Endothelial cell of umbilical vein (primary cell): ENCODE measurements at regions not wholly inside any gene's neighbourhood (a gene's known extent, or its start where the extent isn't known, plus 50 kb on each side); places are given as distances from the start of the nearest gene placed in this dataset.

Experiments used
- CTCF ChIP-seq, 2 donors: IDR thresholded peaks; 1 replicate in 1 of 2; 2 replicates in 1 of 2; pipeline ENCODE4 v1.5.1; 2011; ENCODE audit warnings: low read length in 2 of 2, mild to moderate bottlenecking in 2 of 2, moderate library complexity in 2 of 2, control low read depth in 1 of 2, inconsistent platforms in 1 of 2, low read depth in 1 of 2; ENCODE audit not compliant: insufficient read depth in 1 of 2; ENCODE audit errors: extremely low read depth in 1 of 2
- EZH2 ChIP-seq: IDR thresholded peaks from 2 replicates; pipeline ENCODE4 v1.6.1; 2012; ENCODE audit warnings: borderline replicate concordance, low read depth, mild to moderate bottlenecking, moderate library complexity, low read length, inconsistent platforms; ENCODE audit not compliant: severe bottlenecking
- FOS ChIP-seq: IDR thresholded peaks from 2 replicates; pipeline ENCODE4 v1.6.1; 2011; ENCODE audit warnings: mild to moderate bottlenecking, low read length, moderate library complexity, borderline replicate concordance; ENCODE audit not compliant: insufficient read depth
- GATA2 ChIP-seq: IDR thresholded peaks from 2 replicates; pipeline ENCODE4 v1.7.0; 2011; ENCODE audit warnings: low read depth, mild to moderate bottlenecking, moderate library complexity, mixed read lengths, low read length; ENCODE audit not compliant: insufficient read length, insufficient read depth
- JUN ChIP-seq: IDR thresholded peaks from 2 replicates; pipeline ENCODE4 v1.6.1; 2011; ENCODE audit warnings: borderline replicate concordance, low read depth; ENCODE audit not compliant: insufficient read length, insufficient read depth
- MAX ChIP-seq: IDR thresholded peaks from 2 replicates; pipeline ENCODE4 v1.6.1; 2011; ENCODE audit not compliant: insufficient read depth, insufficient read length
- POLR2A ChIP-seq: IDR thresholded peaks from 2 replicates; pipeline ENCODE4 v1.6.1; 2012; ENCODE audit warnings: low read depth, mild to moderate bottlenecking, control low read depth, low read length
- POLR2AphosphoS5 ChIP-seq: IDR thresholded peaks from 2 replicates; pipeline ENCODE4 v1.6.1; 2012; ENCODE audit warnings: low read depth, mild to moderate bottlenecking, control low read depth, low read length, moderate library complexity; ENCODE audit not compliant: insufficient read depth

DNA sequence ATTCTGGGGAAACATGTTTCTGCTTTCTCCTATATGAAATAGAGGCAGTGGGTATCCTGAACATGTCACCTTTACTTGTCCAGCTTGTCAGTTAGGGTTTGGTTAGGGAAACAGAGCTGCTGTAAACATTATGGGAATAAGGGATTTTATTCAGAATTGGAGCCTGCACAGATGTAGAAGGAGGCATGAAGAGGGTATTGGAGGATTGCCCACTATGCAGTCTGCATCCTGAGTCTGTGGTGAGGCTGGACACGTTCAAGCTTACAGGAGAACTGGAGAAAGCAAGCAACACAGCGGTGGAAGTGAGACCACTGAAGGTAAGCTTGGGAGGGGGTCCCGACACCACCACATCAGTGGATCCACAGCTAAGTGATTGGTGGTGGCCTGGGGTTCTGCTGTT is 443.0 kb upstream of the TNP1 start:
- no peak for TF ChIP-seq CTCF (IDR thresholded peaks at IDR 0.05; ENCODE audit: extremely low read depth in 1 of 2, insufficient read depth in 1 of 2, low read depth in 1 of 2, low read length in 2 of 2)
- no peak for TF ChIP-seq POLR2AphosphoS5
- TF ChIP-seq POLR2A = no peak
- no peak for TF ChIP-seq EZH2
- no peak for TF ChIP-seq GATA2
- no peak for TF ChIP-seq MAX
- no peak for TF ChIP-seq JUN
- TF ChIP-seq FOS = no peak
